PC-3 (cell line): ENCODE measurements at regions not wholly inside any gene's neighbourhood (a gene's known extent, or its start where the extent isn't known, plus 50 kb on each side); places are given as distances from the start of the nearest gene placed in this dataset.

Experiments
- CTCF ChIP-seq: fragments of 300-600 bp; sonication (generic); conservative IDR thresholded peaks from 2 replicates; pipeline ENCODE4 v1.5.1; 2017; ENCODE audit warnings: antibody characterized with exemption, low read depth, mild to moderate bottlenecking, low read length
- EZH2phosphoT487 ChIP-seq: fragments of 300-600 bp; sonication (generic); IDR thresholded peaks from 2 replicates; pipeline ENCODE4 v1.6.1; 2018; ENCODE audit warnings: mild to moderate bottlenecking, antibody characterized with exemption, low read length, borderline replicate concordance

GRCh38 chr2:133716166-133716565 lies 147.9 kb upstream of the NCKAP5 start:
- TF ChIP-seq EZH2phosphoT487, result no peak
- no peak for TF ChIP-seq CTCF
